ENCODE measurements at regions not wholly inside any gene's neighbourhood (a gene's known extent, or its start where the extent isn't known, plus 50 kb on each side); places are given as distances from the start of the nearest gene placed in this dataset.
A peak's percentile ranks its signal among the peaks of the same experiment; 100 is the strongest.
"Not testable (repeated sequence)": the region's sequence is repeated elsewhere in the genome, so short reads cannot be mapped to it uniquely, and the experiment has no call there.

GRCh38 chr1:195664628-195665027, 943.6 kb downstream of the KCNT2 start:
- DNase-seq = no peak

GRCh38 chr1:195663549-195664280, 944.5 kb downstream of the KCNT2 start:
- no peak for DNase-seq

- DNase-seq = no peak
Measured at GRCh38 chr1:195656780-195657179, 951.5 kb downstream of the KCNT2 start.

GRCh38 chr1:195648875-195649274, 959.4 kb downstream of the KCNT2 start:
- DNase-seq = not testable (repeated sequence)

GRCh38 chr1:195637539-195637938, 970.7 kb downstream of the KCNT2 start:
- peak; percentile 17 to 22 for DNase-seq

GRCh38 chr1:195618287-195618686, 990.0 kb downstream of the KCNT2 start:
- DNase-seq = no peak

- DNase-seq = no peak
Measured at GRCh38 chr1:195617106-195617505, 991.1 kb downstream of the KCNT2 start.

GRCh38 chr1:195608883-195609282, 999.4 kb downstream of the KCNT2 start:
- DNase-seq = no peak

- no peak for DNase-seq
Measured at GRCh38 chr1:195606483-195606882, 1001.8 kb downstream of the KCNT2 start.

GRCh38 chr1:195604287-195604686, 1004.0 kb downstream of the KCNT2 start:
- DNase-seq = no peak

GRCh38 chr1:195597891-195598290, 1010.3 kb downstream of the KCNT2 start:
- no peak for DNase-seq

- DNase-seq = no peak
Measured at GRCh38 chr1:195594773-195595172, 1013.5 kb downstream of the KCNT2 start.

GRCh38 chr1:195594322-195594721, 1013.9 kb downstream of the KCNT2 start:
- DNase-seq = no peak

GRCh38 chr1:195591917-195592672, 1016.1 kb downstream of the KCNT2 start:
- DNase-seq = no peak

- DNase-seq = no peak
Measured at GRCh38 chr1:195590649-195591048, 1017.6 kb downstream of the KCNT2 start.

- no peak for DNase-seq
Measured at GRCh38 chr1:195584870-195585624, 1023.2 kb downstream of the KCNT2 start.

- no peak for DNase-seq
Measured at GRCh38 chr1:195580988-195581387, 1027.3 kb downstream of the KCNT2 start.

GRCh38 chr1:195577748-195578147, 1030.5 kb downstream of the KCNT2 start:
- DNase-seq = no peak

GRCh38 chr1:195576641-195577040, 1031.6 kb downstream of the KCNT2 start:
- no peak for DNase-seq

GRCh38 chr1:195574511-195574910, 1033.7 kb downstream of the KCNT2 start:
- DNase-seq = no peak

GRCh38 chr1:195569934-195570333, 1038.3 kb downstream of the KCNT2 start:
- DNase-seq = no peak

- no peak for DNase-seq
Measured at GRCh38 chr1:195568389-195568788, 1039.9 kb downstream of the KCNT2 start.

GRCh38 chr1:195562074-195562473, 1046.2 kb downstream of the KCNT2 start:
- DNase-seq = no peak
